ENCODE measurements at regions not wholly inside any gene's neighbourhood (a gene's known extent, or its start where the extent isn't known, plus 50 kb on each side); places are given as distances from the start of the nearest gene placed in this dataset.

DNA sequence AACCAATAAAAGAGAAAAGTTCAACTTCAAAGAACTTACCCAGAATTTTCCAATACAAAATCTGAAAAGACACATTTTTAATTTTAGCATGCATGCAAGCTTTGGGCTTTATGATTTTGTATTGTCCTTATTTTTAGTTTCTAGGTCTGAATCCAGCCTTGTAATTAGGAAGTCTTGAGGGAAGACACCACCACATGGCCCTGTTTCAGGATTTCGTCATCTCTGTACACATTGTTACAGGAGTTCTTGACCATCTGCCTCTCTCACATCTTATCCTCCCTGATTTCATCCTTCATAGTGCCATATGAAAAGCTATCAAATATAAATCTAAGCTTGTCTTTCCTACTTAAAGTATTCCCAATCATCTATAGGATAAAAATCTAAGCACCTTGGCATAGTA lies 176.1 kb downstream of the TXNL1 start:
- Histone ChIP-seq H3K4me3 (ENCODE audit: low read length) (no peak overlapping the region), H4K20me1 (ENCODE audit: control insufficient read depth, insufficient read depth, low read depth, low read length) (no peaks in the 10 kb centered on the region), H3K9me3 (ENCODE audit: control insufficient read depth, insufficient read depth, low read length) (no peaks in the 10 kb centered on the region), H3K4me1 (ENCODE audit: control insufficient read depth, low read length) (no peaks in the 10 kb centered on the region), H3K27ac (ENCODE audit: low read depth, low read length) (no peak overlapping the region), H3K36me3 (ENCODE audit: control insufficient read depth, low read length) (no peaks in the 10 kb centered on the region), H3K9me2 (replicated peaks; ENCODE audit: control insufficient read depth, low read length) (no peaks in the 10 kb centered on the region), H3K79me2 (ENCODE audit: control insufficient read depth, low read length) (no peaks in the 10 kb centered on the region), H3F3A (ENCODE audit: control insufficient read depth, insufficient read depth) (no peaks in the 10 kb centered on the region), H3K4me2 (ENCODE audit: low read length) (no peak overlapping the region), H3K27me3 (ENCODE audit: control insufficient read depth, low read length) (no peaks in the 10 kb centered on the region)
- no peak for TF ChIP-seq EZH2phosphoT487 (IDR thresholded peaks at IDR 0.05; ENCODE audit: borderline replicate concordance, low read length)
- TF ChIP-seq, protein P1, sequence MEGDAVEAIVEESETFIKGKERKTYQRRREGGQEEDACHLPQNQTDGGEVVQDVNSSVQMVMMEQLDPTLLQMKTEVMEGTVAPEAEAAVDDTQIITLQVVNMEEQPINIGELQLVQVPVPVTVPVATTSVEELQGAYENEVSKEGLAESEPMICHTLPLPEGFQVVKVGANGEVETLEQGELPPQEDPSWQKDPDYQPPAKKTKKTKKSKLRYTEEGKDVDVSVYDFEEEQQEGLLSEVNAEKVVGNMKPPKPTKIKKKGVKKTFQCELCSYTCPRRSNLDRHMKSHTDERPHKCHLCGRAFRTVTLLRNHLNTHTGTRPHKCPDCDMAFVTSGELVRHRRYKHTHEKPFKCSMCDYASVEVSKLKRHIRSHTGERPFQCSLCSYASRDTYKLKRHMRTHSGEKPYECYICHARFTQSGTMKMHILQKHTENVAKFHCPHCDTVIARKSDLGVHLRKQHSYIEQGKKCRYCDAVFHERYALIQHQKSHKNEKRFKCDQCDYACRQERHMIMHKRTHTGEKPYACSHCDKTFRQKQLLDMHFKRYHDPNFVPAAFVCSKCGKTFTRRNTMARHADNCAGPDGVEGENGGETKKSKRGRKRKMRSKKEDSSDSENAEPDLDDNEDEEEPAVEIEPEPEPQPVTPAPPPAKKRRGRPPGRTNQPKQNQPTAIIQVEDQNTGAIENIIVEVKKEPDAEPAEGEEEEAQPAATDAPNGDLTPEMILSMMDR (IDR thresholded peaks at IDR 0.05; ENCODE audit: low read depth, low read length, poor library complexity, severe bottlenecking), result no peak

DNA sequence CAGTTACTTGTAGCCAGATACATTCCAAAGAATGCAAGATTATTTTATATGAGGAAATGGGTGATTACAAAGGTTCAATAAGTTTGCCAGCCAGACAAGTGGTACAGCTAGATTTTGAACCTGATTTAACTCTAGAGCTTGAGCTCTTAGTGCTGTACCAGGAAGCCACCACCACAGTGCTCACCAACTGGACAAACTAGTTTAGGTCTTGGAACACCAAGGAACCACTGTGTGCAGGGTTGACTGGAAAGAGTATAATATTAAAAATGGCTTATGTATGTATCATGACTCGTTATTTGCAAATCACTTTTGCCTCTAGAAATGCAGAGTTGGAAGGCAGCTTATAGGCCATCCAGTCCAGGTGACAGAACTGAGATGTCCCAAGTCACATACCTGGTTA lies 177.2 kb downstream of the TXNL1 start:
- Histone ChIP-seq H3K4me2 (ENCODE audit: low read length) (no peak overlapping the region), H3K27me3 (ENCODE audit: control insufficient read depth, low read length) (no peaks in the 10 kb centered on the region), H3K4me3 (ENCODE audit: low read length) (no peak overlapping the region), H4K20me1 (ENCODE audit: control insufficient read depth, insufficient read depth, low read depth, low read length) (no peaks in the 10 kb centered on the region), H3F3A (ENCODE audit: control insufficient read depth, insufficient read depth) (no peaks in the 10 kb centered on the region), H3K79me2 (ENCODE audit: control insufficient read depth, low read length) (no peaks in the 10 kb centered on the region), H3K4me1 (ENCODE audit: control insufficient read depth, low read length) (no peaks in the 10 kb centered on the region), H3K9me2 (replicated peaks; ENCODE audit: control insufficient read depth, low read length) (no peaks in the 10 kb centered on the region), H3K36me3 (ENCODE audit: control insufficient read depth, low read length) (no peaks in the 10 kb centered on the region), H3K9me3 (ENCODE audit: control insufficient read depth, insufficient read depth, low read length) (no peaks in the 10 kb centered on the region), H3K27ac (ENCODE audit: low read depth, low read length) (no peak overlapping the region)
- TF ChIP-seq, protein P1 (IDR thresholded peaks at IDR 0.05; ENCODE audit: low read depth, low read length, poor library complexity, severe bottlenecking), result no peak
- TF ChIP-seq EZH2phosphoT487 (IDR thresholded peaks at IDR 0.05; ENCODE audit: borderline replicate concordance, low read length), result no peak

DNA sequence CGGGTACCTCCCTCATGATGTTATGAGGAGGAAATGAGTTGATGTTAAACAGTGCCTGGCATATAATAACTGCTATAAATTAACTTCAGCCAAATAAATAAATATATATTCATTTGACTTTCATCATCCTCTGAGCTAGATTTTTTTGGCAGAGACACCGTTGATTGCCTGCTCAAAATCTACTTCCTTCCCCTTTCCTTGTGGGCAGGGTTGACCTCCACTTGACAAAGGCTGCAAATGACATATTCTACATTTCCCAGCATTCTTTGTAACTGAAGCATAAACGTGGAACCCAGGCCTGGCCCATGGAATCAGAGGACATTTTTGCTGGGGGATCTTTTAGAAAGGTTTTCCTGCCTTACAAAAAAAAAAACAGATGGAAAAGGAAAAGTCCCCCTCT lies 177.8 kb downstream of the TXNL1 start:
- no peaks in the 10 kb centered on the region for H3K9me2 ChIP-seq (replicated peaks; ENCODE audit: control insufficient read depth, low read length)
- no peak overlapping the region for H3K4me2 ChIP-seq (ENCODE audit: low read length)
- no peaks in the 10 kb centered on the region for H3K4me1 ChIP-seq (ENCODE audit: control insufficient read depth, low read length)
- no peak overlapping the region for H3K27ac ChIP-seq (ENCODE audit: low read depth, low read length)
- H3F3A ChIP-seq (ENCODE audit: control insufficient read depth, insufficient read depth), result no peaks in the 10 kb centered on the region
- no peaks in the 10 kb centered on the region for H3K27me3 ChIP-seq (ENCODE audit: control insufficient read depth, low read length)
- no peak overlapping the region for H3K4me3 ChIP-seq (ENCODE audit: low read length)
- H4K20me1 ChIP-seq (ENCODE audit: control insufficient read depth, insufficient read depth, low read depth, low read length), result no peaks in the 10 kb centered on the region
- TF ChIP-seq, protein P1 (IDR thresholded peaks at IDR 0.05; ENCODE audit: low read depth, low read length, poor library complexity, severe bottlenecking), result no peak
- no peak for TF ChIP-seq EZH2phosphoT487 (IDR thresholded peaks at IDR 0.05; ENCODE audit: borderline replicate concordance, low read length)
- H3K79me2 ChIP-seq (ENCODE audit: control insufficient read depth, low read length), result no peaks in the 10 kb centered on the region
- H3K9me3 ChIP-seq (ENCODE audit: control insufficient read depth, insufficient read depth, low read length), result no peaks in the 10 kb centered on the region
- no peaks in the 10 kb centered on the region for H3K36me3 ChIP-seq (ENCODE audit: control insufficient read depth, low read length)
